SK-MEL-5 (cell line): ENCODE measurements at regions not wholly inside any gene's neighbourhood (a gene's known extent, or its start where the extent isn't known, plus 50 kb on each side); places are given as distances from the start of the nearest gene placed in this dataset.
"Not testable (repeated sequence)": the region's sequence is repeated elsewhere in the genome, so short reads cannot be mapped to it uniquely, and the experiment has no call there.

ENCODE experiments used
- DNase-seq: peaks from one replicate; pipeline ENCODE4 v3.0.0-alpha.2; 2016; ENCODE audit warnings: low read depth, low spot score
- in situ Hi-C: cut with HindIII; loops from 2 replicates; pipeline ENCODE4 v1.10.0; 2016; ENCODE audit warnings: low sequenced_read_pairs, high pct_unique_total_duplicates, low pct_unique_long_range_greater_than_20kb

DNA sequence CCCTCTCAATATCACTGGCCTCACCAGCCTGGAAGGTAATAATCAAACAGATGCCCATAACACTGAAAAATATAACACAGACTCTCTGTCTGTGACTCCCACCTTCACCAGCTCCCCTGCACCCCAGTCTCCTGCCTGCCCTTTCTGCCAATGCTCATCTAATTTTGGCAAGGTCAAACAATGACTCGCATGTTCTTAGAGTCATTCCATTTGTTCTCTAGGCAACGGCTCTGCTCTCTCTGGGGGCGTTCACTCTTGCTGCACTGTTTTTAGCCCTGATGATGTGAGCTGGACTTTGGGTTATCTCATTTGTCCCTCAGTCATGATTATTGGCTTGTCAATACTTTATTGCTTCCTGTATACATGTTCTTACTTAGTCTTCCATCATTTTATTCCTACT is 691.8 kb downstream of the FLRT2 start:
- no peak for DNase-seq
- in situ Hi-C loops: no loop called here

DNA sequence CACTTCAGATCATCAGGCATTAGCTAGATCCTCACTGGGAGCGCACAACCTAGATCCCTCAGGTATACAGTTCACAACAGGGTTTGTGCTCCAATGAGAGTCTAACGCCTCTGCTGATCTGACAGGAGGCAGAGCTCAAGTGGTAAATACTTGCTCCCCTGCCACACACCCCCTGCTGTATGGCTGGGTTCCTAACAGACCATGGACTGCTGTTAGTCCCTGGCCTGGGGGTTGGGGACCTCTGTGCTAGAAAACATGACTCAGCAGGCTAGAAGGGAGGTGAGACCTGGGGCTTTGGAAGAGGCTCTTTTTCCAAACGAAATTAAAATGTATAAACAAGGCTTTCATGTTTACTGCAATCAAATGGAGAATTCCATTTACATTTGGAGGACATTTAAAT is 691.1 kb downstream of the FLRT2 start:
- no peak for DNase-seq
- in situ Hi-C loops: no loop called here

DNA sequence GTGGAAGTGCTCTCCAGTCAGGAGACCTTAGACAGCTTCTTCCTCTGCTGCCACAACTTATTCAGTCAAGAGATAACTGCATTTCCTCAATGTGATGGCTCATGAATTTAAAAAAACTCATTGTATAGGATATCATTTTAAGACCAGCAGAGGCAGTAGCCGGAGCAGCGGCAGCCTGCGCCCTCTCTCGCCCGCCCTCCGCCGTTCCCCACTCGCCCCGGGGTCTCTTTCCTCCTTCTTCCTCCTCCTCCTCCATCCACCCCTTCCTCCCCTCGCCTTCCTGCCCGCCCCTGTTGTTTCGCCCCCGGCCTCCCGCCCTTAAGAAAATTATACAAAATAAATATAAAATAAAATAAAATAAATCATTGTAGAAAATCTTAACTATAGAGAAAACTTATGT is 687.6 kb downstream of the FLRT2 start:
- in situ Hi-C loops: no loop called here
- DNase-seq: peak; percentile 27

DNA sequence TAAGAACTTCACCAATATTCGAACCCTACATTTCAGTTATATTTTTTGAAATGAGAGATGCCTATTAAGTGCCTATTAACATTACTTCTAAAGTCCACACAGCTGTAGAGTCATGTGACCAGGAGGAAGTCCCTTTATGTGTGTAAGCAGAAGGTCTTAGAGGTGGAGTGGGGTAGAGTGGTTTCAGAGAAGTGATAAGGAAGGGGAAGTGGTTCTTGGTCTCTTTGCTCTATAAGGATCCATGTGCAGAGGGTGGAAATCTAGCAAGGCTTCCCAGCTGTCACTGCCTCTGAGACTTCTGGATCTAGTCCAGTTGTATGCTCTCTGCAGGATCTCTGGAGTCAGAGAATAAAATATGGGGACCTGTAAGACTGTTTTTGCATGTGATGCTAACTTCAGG is 673.9 kb downstream of the FLRT2 start:
- no peak for DNase-seq
- in situ Hi-C loops: no loop called here

DNA sequence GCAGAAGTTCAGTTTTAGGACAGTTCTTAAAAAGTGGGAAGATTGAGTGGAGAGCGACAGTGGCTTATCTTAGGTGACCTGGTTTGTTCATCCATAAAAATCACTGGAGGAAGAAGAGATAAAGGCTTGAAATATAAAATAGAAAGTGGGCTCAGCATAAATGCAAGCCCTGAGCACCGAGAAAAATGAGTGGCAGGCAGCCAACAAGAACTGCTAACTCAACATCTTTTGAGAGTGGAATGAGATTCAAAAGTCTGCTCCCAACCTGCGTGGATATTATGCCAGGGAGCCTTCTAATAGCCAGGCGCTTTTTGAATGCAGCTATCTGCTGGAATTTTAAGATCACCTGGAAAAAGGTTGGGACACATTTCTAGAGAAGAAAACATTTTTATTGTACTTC is 666.5 kb downstream of the FLRT2 start:
- in situ Hi-C loops: no loop called here
- DNase-seq: no peak

DNA sequence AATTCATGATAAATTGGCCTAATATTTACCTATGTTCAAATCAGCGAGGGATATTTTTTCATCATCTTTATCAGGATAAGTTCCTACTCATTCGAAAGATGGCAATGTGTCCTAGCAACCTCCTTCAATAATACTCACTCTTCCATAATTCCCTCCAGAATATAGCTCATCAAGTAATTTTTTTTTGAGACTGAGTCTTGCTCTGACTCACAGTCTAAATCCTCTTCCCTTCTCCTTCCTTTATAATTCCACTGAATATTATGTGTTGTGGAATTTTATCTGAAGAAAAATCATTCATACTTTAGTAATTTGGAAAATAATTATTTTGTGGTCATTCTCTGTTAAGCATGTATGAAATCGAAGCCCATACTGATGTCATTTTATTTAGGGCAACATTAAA is 663.8 kb downstream of the FLRT2 start:
- no peak for DNase-seq
- in situ Hi-C loops: no loop called here

DNA sequence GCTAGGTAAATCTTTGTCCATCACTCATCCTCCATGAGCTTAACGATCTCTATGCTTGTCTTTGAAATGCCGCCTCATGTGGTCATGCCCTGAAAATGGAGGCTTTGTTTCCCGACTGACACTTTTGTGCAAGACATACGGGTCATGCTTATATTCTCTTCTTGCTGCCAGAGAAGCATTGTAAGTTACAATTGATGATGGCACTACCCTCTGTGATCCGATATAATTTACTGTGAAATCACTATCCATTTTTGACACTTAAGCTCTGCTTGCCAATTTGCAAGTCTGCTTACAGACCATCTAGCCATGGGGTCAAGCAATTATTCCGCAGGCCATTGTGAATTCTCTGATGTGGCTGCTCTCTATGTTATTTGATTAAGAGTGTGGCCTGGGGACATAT is 650.0 kb downstream of the FLRT2 start:
- in situ Hi-C loops: no loop called here
- DNase-seq: peak; percentile 33

DNA sequence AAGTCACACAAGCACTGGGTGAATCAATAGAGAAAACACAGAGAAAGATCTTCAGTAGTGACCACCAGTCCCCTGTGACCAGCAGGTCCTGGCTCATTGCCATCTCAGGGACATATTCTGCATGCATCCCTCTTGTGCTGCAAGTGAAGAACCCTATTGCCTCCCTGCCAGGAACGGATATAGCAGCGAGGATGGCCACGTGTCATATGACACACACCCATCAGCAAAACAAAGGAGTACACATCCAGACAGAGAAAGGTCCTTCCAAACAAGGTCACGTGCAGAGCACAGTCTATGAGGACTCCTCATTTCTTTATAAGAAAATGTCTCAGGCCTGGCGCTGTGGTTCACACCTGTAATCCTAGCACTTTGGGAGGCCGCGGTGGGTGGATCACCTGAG is 638.4 kb downstream of the FLRT2 start:
- peak; percentile 58 for DNase-seq
- in situ Hi-C loops: no loop called here

DNA sequence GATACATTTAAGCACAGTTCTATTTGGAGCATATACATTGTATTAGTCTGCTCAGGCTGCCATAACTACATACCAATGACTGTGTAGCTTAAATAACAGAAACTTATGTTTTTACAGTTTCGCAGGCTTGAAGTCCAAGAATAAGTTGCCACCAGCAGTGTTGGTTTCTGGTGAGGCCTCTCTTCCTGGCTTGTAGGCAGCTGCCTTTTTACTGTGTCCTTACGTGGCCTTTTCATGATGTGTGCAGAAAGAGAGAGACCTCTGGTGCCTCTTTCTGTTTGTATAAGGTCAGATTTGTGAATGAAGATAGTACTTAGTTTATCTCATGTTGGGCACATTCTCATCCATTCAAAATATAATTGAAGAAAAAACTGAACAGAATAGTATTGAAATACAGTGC is 636.6 kb downstream of the FLRT2 start:
- in situ Hi-C loops: no loop called here
- no peak for DNase-seq

DNA sequence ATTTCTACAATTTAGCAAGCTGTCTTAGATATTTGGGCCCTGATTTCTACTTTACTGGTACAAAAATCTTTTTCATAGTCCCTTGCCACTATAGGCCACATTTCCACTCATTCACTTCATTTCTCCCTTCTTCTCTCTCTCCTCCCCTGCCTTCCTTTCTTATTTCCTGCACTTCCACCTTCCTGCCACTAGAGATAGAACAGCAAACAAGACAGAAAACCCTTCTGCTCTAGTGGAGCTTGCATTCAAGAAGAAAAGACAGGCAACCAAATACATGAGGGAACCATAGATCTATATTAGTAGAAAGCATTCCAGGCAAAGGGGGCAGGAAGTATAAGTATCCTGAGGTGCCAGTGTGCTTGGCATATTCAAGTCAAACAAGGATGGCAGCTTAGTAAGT is 623.5 kb downstream of the FLRT2 start:
- in situ Hi-C loops: no loop called here
- peak; percentile 36 for DNase-seq

DNA sequence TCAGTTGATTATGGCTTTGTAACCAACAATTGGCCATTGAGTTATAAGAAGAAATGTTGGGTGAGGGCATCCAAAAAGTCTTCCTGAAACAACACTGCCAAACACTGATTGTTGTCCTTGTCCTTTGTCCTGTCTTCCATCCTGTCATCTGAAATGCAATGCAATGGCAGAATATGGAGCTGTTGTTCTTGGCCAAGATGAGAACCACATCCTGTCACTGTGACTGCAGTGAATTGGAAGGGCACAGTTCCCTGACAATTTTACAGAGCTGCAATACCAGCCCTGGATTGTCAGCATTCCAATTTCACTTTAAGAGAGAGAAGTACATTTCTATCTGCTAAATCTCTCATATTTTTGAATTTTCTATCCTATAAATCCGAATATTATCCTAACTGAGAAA is 613.3 kb downstream of the FLRT2 start:
- DNase-seq: no peak
- in situ Hi-C loops: no loop called here

DNA sequence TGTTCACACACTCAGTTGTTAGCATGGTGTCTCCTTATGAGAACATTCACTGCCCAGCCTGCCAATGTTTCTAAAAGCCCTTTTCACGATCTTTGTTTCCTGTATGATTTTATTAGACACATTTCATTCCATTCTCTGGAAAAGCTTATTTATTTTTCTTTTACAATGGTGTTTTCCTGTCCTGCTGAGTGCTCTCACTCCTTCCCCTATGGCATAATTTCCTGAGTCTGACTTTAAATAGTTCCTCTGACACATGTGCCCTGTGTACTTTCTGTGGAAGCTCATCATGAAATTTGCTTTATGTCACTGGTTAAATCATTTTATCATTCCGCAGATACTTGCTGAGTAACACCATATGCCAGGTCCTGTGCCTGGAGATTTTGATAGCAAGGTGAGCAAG is 612.0 kb downstream of the FLRT2 start:
- in situ Hi-C loops: no loop called here
- DNase-seq: no peak

DNA sequence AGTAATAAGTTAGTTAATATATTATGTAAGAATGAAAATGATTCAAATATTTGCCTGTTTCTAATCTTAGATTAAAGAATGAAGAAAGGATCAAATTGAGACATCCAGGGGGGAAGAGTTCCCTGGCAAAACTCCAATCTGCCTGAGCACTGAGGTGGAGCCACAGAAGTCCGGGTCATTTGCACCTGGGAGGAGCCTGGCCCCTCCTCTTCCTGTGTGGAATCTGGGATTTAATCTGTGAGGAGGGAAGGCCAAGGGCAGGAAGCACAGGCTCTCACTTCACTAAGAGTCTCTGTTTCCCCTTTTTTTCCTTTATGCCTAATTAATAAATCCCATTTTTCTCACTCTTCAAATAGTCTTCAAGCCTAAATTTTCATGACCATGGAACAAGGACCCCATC is 599.5 kb downstream of the FLRT2 start:
- no peak for DNase-seq
- in situ Hi-C loops: no loop called here

DNA sequence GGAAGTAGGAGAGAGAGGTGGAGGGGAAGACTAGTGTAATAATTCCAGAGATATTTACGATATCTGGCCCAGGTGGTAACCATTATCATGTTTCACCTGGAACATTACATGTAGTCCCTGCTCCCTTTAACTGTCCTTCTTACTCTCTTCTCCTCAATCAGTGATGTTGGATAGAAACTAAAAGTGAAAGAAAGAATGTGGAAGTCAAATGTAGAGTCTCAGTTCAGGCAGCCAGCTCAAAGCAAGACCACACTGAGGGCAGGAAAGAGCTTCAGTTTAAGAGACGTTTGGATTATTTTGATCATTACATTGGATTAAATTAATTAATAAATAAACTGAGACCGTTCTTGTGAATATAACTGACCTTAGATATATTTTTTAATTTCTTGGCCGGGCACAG is 594.4 kb downstream of the FLRT2 start:
- DNase-seq: no peak

DNA sequence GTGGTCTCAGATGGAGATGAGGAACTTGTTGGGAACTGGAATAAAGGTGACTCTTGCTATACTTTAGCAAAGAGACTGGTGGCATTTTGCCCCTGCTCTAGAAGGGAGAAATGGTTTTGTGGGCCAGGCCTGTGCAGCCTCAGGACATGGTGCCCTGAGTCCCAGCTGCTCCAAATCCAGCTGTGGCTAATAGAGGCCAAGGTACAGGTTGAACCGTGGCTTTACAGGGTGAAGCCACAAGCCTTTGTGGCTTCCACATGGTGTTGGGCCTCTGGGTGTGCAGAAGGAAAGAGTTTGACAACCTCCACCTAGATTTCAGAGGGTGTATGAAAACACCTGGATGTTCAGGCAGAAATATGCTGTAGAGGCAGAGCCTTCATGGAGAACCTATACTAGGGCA is 586.0 kb downstream of the FLRT2 start:
- in situ Hi-C loops: no loop called here

More for the DNA sequence above, 594.4 kb downstream of the FLRT2 start:
- in situ Hi-C loops: no loop called here

DNA sequence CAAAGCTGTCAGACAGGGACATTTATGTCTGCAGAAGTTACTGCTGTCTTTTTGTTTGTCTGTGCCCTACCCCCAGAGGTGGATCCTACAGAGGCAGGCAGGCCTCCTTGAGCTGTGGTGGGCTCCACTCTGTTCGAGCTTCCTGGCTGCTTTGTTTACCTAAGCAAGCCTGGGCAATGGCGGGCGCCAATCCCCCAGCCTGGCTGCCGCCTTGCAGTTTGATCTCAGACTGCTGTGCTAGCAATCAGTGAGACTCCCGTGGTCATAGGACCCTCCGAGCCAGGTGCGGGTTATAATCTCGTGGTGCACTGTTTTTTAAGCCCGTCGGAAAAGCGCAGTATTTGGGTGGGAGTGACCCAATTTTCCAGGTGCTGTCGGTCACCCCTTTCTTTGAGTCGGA is 580.9 kb downstream of the FLRT2 start:
- in situ Hi-C loops: not testable (repeated sequence)

More for the DNA sequence above, 586.0 kb downstream of the FLRT2 start:
- no peak for DNase-seq

DNA sequence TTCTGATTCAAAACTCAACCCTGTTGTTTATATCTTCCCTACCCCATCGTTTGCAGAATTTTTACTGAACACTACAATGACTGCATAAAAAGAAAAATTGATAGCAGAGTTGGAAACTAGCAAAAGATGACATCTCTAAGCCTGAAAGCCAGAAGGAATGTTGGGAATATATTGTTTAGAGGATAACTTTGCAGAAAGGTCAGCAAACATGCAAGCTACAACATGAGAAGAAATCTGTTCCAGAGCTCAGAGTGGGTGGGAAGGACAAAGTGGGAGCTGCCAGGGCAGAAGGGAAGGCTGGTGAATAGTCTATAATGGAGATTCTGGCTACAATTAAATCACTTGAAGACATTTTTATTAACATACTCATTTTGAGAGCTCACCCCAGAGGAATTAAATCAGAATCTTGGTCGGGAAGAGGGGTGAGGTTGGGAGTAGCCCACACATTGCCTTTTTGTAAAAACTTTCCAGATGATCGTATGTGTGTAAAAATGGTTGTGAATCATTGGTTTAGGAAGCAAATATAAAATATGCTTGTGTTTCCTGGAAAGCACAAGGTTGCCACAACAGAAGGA is 574.8 kb downstream of the FLRT2 start:
- DNase-seq: no peak
- in situ Hi-C loops: no loop called here

More for the DNA sequence above, 580.9 kb downstream of the FLRT2 start:
- DNase-seq: not testable (repeated sequence)

DNA sequence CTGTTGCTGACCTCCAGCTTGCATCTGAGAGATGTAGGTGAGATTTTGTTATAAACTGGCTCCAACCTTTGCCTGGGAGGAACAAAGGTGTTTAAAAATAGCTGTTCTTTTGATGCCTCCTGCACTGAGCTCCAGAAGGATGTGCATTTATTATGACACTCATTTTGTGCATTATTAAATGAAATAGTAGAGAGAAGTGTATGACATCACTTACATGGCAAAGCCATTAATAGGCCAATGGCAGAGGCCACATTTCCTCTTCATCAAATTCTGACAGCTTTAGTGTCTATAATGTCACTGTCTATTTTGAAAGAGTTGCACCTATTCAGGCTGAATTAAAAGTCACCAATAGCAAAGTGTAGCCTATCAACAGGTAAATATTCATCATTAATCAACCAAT is 564.6 kb downstream of the FLRT2 start:
- in situ Hi-C loops: no loop called here
- no peak for DNase-seq

DNA sequence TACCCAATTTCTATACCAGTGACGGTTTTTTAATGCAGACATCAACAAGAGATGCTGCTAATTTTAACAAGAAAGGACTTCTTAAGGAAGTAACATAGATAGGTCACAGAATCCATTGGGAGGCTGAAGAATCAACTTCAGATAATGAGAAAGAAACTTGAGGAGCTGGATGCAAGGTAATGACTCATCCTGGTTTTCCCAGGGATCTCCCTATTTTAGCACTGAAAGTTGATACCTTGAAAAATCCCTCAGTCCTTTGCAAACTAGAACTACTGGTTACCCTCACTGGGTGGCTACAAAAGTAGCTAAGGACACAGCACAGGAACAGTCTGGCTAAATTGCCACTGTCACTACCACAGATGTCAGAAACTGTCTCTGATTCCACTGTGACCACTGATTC is 561.9 kb downstream of the FLRT2 start:
- in situ Hi-C loops: no loop called here
- DNase-seq: no peak

DNA sequence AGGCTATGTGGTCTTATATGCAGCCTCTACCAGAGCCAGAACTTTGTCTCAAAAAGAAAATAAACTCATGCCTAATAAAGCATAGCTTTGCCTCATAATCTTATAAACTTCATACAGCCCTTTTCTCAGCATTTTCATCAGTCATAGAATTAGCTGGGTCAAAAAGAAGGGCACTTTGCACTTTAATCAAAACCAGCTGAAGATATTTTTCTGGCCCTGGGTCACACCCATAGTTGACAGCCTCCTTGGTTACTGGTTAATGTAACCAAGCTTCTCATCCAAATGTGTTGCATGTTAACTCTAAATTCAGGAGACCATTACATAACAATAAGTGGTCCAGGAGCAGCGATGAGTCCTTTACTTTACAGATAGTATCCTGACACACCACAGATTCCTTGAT is 558.2 kb downstream of the FLRT2 start:
- in situ Hi-C loops: no loop called here
- no peak for DNase-seq
